ENCODE measurements at regions not wholly inside any gene's neighbourhood (a gene's known extent, or its start where the extent isn't known, plus 50 kb on each side); places are given as distances from the start of the nearest gene placed in this dataset.

DNA sequence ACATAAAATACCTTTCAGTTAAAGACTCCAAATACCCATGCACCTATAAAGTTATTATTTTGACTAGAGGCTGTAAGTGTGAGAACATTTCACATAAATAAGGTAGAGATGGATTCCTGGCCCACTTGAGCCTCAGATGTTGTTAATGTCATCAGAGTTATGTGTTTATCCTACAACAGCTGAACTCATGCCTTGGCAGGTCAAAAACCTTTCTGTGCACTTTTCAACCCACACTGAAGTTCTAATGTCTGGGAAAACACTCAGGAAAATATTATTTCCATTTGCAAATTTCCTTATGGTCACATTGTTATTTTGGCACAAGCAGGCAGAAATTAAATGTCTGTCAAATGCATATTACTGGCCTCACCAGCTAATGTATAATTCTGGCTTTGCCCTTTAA, 209.2 kb downstream of the LNPK start:
- TF ChIP-seq POLR2AphosphoS5 (IDR thresholded peaks at IDR 0.05; ENCODE audit: low read depth), result no peak
- TF ChIP-seq, protein P1, sequence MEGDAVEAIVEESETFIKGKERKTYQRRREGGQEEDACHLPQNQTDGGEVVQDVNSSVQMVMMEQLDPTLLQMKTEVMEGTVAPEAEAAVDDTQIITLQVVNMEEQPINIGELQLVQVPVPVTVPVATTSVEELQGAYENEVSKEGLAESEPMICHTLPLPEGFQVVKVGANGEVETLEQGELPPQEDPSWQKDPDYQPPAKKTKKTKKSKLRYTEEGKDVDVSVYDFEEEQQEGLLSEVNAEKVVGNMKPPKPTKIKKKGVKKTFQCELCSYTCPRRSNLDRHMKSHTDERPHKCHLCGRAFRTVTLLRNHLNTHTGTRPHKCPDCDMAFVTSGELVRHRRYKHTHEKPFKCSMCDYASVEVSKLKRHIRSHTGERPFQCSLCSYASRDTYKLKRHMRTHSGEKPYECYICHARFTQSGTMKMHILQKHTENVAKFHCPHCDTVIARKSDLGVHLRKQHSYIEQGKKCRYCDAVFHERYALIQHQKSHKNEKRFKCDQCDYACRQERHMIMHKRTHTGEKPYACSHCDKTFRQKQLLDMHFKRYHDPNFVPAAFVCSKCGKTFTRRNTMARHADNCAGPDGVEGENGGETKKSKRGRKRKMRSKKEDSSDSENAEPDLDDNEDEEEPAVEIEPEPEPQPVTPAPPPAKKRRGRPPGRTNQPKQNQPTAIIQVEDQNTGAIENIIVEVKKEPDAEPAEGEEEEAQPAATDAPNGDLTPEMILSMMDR (IDR thresholded peaks at IDR 0.05; ENCODE audit: insufficient read depth, low read length), result no peak
- TF ChIP-seq, protein P2, sequence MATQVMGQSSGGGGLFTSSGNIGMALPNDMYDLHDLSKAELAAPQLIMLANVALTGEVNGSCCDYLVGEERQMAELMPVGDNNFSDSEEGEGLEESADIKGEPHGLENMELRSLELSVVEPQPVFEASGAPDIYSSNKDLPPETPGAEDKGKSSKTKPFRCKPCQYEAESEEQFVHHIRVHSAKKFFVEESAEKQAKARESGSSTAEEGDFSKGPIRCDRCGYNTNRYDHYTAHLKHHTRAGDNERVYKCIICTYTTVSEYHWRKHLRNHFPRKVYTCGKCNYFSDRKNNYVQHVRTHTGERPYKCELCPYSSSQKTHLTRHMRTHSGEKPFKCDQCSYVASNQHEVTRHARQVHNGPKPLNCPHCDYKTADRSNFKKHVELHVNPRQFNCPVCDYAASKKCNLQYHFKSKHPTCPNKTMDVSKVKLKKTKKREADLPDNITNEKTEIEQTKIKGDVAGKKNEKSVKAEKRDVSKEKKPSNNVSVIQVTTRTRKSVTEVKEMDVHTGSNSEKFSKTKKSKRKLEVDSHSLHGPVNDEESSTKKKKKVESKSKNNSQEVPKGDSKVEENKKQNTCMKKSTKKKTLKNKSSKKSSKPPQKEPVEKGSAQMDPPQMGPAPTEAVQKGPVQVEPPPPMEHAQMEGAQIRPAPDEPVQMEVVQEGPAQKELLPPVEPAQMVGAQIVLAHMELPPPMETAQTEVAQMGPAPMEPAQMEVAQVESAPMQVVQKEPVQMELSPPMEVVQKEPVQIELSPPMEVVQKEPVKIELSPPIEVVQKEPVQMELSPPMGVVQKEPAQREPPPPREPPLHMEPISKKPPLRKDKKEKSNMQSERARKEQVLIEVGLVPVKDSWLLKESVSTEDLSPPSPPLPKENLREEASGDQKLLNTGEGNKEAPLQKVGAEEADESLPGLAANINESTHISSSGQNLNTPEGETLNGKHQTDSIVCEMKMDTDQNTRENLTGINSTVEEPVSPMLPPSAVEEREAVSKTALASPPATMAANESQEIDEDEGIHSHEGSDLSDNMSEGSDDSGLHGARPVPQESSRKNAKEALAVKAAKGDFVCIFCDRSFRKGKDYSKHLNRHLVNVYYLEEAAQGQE (IDR thresholded peaks at IDR 0.05; ENCODE audit: insufficient replicate concordance, low read depth), result no peak

All from HL-60 (cell line).